ENCODE measurements at regions not wholly inside any gene's neighbourhood (a gene's known extent, or its start where the extent isn't known, plus 50 kb on each side); places are given as distances from the start of the nearest gene placed in this dataset.
"Not testable (repeated sequence)": the region's sequence is repeated elsewhere in the genome, so short reads cannot be mapped to it uniquely, and the experiment has no call there.

- not testable (repeated sequence) for TF ChIP-seq CTCF (IDR thresholded peaks at IDR 0.05; ENCODE audit: low read length); EZH2 (optimal IDR thresholded peaks at IDR 0.05; ENCODE audit: low read depth, low read length); EZH2phosphoT487 (IDR thresholded peaks at IDR 0.05; ENCODE audit: low read length)
These were observed 722.7 kb downstream of the DIAPH3 start for GRCh38 chr13:59441068-59441467.
